ENCODE measurements at regions not wholly inside any gene's neighbourhood (a gene's known extent, or its start where the extent isn't known, plus 50 kb on each side); places are given as distances from the start of the nearest gene placed in this dataset.
A peak's percentile ranks its signal among the peaks of the same experiment; 100 is the strongest.

GRCh38 chr2:234438305-234438977 is 58.4 kb downstream of the ARL4C start:
- no peak for DNase-seq

GRCh38 chr2:234437642-234438304 is 59.1 kb downstream of the ARL4C start:
- peak; percentile 83 for DNase-seq

- DNase-seq = no peak
Measured at GRCh38 chr2:234436482-234436837, 60.4 kb downstream of the ARL4C start.

- DNase-seq = no peak
Measured at GRCh38 chr2:234435836-234436481, 60.9 kb downstream of the ARL4C start.

- no peak for DNase-seq
Measured at GRCh38 chr2:234433201-234433600, 63.7 kb downstream of the ARL4C start.

- DNase-seq = no peak
Measured at GRCh38 chr2:234430871-234431270, 66.0 kb downstream of the ARL4C start.

GRCh38 chr2:234429265-234429664 is 67.6 kb downstream of the ARL4C start:
- DNase-seq = no peak

- DNase-seq = no peak
Measured at GRCh38 chr2:234427081-234428061, 69.5 kb downstream of the ARL4C start.

GRCh38 chr2:234426616-234427015 is 70.3 kb downstream of the ARL4C start:
- DNase-seq = no peak

GRCh38 chr2:234425639-234426603 is 71.0 kb downstream of the ARL4C start:
- no peak for DNase-seq

- no peak for DNase-seq
Measured at GRCh38 chr2:234423884-234424283, 73.0 kb downstream of the ARL4C start.

- DNase-seq = no peak
Measured at GRCh38 chr2:234422981-234423431, 73.9 kb downstream of the ARL4C start.

GRCh38 chr2:234422273-234422732 is 74.6 kb downstream of the ARL4C start:
- no peak for DNase-seq

GRCh38 chr2:234420408-234420807 is 76.5 kb downstream of the ARL4C start:
- DNase-seq = no peak

GRCh38 chr2:234419726-234420125 is 77.2 kb downstream of the ARL4C start:
- no peak for DNase-seq

- no peak for DNase-seq
Measured at GRCh38 chr2:234415706-234416105, 81.2 kb downstream of the ARL4C start.

GRCh38 chr2:234414596-234414995 is 82.3 kb downstream of the ARL4C start:
- DNase-seq = no peak

GRCh38 chr2:234412726-234413125 is 84.2 kb downstream of the ARL4C start:
- no peak for DNase-seq

GRCh38 chr2:234411793-234412192 is 85.1 kb downstream of the ARL4C start:
- no peak for DNase-seq

GRCh38 chr2:234410526-234410925 is 86.4 kb downstream of the ARL4C start:
- no peak for DNase-seq

GRCh38 chr2:234409590-234409989 is 87.3 kb downstream of the ARL4C start:
- DNase-seq = no peak

GRCh38 chr2:234406085-234406484 is 90.8 kb downstream of the ARL4C start:
- no peak for DNase-seq

Data from NCI-H2081 treated with DMSO at 0.1 percent for 48 hours (cell line).